HUDEP-2 (cell line): ENCODE measurements at regions not wholly inside any gene's neighbourhood (a gene's known extent, or its start where the extent isn't known, plus 50 kb on each side); places are given as distances from the start of the nearest gene placed in this dataset.

Experiments
- DNase-seq, 76 experiments: peaks; one replicate each; lab custom pipeline; 2025; ENCODE audit not compliant: unreplicated experiment in 76 of 76; lab: John Stamatoyannopoulos, UW

- no peak for DNase-seq
Measured at GRCh38 chrX:121169099-121170035, 122.0 kb downstream of the GLUD2 start.

GRCh38 chrX:121172703-121173102, 125.3 kb downstream of the GLUD2 start:
- DNase-seq, result no peak

DNA sequence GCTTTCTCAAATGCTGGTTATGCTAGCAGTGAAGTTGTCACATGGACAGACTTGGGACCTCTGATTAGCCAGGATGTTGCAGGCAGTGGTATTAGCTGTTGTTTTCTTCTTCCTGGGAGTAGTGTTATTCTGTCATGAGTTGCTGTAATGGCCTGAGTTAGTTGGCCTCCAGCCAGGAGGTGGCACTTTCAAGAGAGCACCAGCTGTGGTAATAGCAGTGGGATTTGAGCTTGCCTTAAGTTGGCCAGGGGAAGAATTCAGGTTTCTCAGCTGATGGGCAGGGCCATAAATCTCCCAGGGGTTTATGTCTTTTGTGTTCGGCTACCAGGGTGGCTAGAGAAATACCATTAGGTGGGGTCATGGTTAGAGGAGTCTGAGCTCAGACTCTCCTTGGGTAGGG, 132.6 kb downstream of the GLUD2 start:
- DNase-seq, result peak in 3 of 76 experiments; percentile 0 to 1 (median 0)

- no peak for DNase-seq
Measured at GRCh38 chrX:121191779-121192178, 144.4 kb downstream of the GLUD2 start.

DNA sequence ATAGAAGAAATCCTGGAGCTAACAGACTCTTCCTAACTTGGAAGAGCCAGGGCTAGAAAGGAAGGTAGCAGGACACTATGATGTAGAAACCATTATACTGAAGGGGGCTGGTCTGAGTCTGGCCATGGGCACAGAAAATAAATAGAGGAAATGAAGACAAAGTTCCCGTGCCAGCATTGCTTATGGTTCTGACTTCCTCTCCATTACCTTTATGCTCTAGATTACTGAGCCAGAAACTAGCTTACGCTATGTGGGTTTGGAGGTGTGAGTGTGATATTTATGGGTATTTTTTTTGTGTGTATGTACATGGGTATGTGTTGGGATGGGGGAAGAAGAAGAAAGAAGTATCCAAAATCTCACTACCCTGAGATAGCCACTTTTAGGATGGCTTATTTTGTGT, 148.3 kb downstream of the GLUD2 start:
- no peak for DNase-seq

DNA sequence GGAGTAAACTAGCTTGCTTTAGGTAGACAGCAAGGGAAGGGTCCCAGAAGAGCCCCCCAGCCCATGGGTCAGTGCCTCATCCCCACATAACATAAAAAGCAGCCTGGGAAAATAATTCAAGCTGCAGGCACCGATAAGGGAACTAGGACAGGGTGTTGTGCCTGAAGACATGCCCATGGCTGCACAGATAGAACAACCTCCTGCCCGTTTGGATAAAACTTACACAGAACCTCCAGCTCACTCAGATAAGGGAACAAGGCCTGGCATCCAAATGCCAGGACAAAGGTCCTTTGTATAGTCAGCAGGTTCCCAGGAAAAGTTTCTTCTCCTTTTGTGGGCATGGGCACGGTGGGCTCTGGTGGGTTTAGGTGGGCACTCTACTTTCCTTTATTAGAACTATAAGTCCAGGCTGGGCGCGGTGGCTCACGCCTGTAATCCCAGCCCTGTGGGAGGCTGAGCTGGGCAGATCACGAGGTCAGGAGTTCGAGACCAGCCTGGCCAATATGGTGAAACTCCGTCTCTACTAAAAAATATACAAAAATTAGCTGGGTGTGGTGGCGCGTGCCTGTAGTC, 149.5 kb downstream of the GLUD2 start:
- DNase-seq, result peak in 37 of 76 experiments; percentile 0 to 71 (median 15)

- no peak for DNase-seq
Measured at GRCh38 chrX:121208563-121208962, 161.2 kb downstream of the GLUD2 start.

GRCh38 chrX:121216641-121217374, 169.4 kb downstream of the GLUD2 start:
- no peak for DNase-seq

GRCh38 chrX:121221322-121221977, 174.0 kb downstream of the GLUD2 start:
- DNase-seq, result no peak

- DNase-seq, result no peak
Measured at GRCh38 chrX:121227888-121228287, 180.5 kb downstream of the GLUD2 start.

GRCh38 chrX:121231566-121232358, 184.4 kb downstream of the GLUD2 start:
- DNase-seq, result no peak

DNA sequence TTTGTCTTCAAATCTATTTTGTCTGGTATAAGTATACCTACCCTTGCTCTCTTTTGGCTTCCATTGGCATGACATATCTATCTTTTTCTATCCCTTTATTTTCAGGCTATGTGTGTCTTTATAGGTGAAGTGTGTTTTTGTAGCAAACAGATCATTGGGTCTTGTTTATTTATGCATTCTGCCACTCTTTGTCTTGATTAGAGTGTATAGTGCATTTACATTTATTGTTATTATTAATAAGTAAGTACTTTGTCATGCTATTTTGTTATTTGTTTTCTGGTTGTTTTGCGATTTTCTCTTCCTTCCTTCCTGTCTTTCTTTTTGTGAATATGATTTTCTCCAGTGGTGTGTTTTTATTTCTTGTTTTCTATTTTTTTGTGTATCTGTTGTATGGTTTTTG, 188.6 kb downstream of the GLUD2 start:
- DNase-seq, result no peak

DNA sequence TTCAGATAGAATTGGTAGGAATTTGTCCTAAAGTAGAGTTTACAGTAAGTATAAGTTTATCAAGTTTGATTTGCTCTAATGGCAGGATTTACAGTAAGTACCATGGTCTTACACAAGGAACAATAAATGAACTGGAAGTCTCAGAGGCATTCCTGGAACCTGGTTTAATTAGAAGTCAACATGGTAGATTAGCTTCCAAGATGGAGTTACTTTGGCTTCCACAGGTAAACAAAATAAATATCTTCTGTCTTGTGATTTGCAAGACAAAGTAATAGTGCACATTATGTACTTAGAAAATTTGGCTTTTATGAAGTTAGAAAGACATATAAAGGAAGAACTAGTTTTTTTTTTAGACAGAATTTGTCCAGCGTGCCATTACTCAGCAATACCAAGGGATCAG, 190.7 kb downstream of the GLUD2 start:
- no peak for DNase-seq

- no peak for DNase-seq
Measured at GRCh38 chrX:121244511-121244910, 197.1 kb downstream of the GLUD2 start.

DNA sequence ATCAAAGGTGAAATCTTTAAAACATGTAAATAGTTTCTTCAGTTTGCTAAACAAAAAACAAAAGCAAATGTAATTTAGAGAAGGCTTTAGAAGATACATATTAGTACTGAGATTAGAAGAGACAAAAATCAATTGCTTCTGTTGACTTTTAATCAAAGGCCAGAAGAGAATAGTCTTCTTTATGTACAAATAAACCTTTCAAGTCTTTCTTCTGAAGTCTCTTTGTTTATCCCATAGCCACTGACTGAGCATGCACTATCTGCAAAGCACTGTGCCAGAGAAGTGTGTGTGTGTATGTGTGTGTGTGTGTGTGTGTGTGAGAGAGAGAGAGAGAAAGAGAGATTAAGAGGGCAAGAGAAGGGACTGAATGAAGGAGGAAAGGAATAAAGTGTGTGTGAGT, 198.4 kb downstream of the GLUD2 start:
- no peak for DNase-seq

DNA sequence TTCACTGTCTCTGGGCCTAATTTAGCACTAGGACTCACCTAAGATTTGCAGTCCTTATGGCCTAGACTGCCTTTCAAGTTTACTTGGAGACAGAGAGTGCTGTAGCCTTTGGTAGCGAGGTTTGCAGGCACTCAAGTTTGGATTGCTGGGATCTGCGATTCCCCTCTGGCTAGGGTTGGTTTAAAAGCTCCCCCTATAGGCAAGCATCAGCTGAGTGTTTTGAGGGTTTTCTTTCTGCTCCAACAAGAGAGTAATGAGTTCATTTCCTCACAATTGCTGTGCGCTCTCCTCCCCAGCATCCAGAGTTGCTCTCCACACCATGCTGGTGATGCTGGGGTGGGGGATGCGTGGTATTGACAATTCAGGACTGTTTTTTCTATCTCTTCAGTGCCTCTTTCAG, 206.9 kb downstream of the GLUD2 start:
- peak in 4 of 76 experiments; percentile 0 for DNase-seq

GRCh38 chrX:121256647-121257046, 209.2 kb downstream of the GLUD2 start:
- DNase-seq, result no peak

DNA sequence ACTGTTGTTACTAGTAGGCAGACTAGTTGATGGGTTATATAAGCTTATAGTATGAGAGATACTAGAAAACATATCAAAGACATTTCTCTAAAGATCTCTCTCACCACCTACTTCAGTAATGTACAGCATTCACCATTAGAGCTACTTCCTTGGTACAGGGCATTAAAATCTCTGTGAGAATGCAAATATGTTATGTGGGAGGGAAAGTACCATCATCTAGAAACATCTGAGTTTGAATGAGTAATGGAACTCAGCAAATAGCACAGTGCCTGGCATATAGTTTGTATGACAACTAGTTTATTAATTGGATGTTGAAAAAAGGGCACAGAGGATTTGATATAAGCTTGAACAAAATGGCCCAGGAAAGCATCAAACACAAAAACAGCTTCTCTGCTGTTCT, 211.1 kb downstream of the GLUD2 start:
- DNase-seq, result no peak

- DNase-seq, result no peak
Measured at GRCh38 chrX:121259170-121259569, 211.8 kb downstream of the GLUD2 start.

DNA sequence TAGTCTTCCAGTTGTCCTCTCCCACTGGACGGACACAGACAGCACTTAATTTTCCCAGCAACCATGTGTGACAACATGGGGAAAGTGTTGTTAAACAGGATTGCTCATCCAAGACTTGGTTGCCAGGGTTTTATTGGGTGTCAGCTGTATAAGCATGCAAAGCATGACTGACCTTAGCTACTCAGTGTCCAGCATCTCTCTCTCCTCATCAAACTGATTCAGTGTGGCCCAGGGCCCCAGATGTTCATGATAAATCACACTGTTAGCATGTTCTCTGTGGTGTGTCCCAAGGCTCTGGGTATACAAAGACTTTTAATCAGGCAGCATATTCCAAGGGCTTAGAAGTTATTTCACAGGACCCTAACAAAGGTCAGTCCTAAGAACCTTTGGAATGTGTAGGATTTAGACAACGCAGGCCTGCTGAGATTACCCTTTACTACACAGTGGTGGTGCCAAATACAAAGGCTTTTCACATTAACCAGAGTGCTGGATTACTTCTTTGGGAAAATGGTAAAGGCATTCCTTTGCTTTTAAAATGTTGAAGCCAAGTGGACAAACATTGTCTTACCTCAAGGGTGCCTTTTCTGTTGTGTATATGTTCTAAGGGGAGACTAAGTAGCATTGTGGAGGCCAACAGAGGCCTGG, 213.3 kb downstream of the GLUD2 start:
- no peak for DNase-seq
